Omental fat pad (tissue), 3 donors: ENCODE measurements at regions not wholly inside any gene's neighbourhood (a gene's known extent, or its start where the extent isn't known, plus 50 kb on each side); places are given as distances from the start of the nearest gene placed in this dataset.

Experiments
- ATAC-seq: fragments of 150-250 bp; one replicate; pipeline ENCODE4 v1.9.1; 2016; ENCODE audit warnings: mild to moderate bottlenecking, moderate library complexity; ENCODE audit not compliant: low FRiP score
- DNase-seq: peaks from one replicate; pipeline ENCODE4 v3.0.0-alpha.2; 2019; ENCODE audit warnings: low spot score
- CTCF ChIP-seq, 3 donors: fragments of 450-650 bp; IDR thresholded peaks; one replicate each; pipeline ENCODE4 v1.5.1; 2016 to 2017; ENCODE audit warnings: antibody characterized with exemption in 3 of 3, mild to moderate bottlenecking in 3 of 3, moderate library complexity in 2 of 3

GRCh38 chr10:44306147-44306710 is 78.7 kb downstream of the CXCL12 start:
- no peak for DNase-seq
- ATAC-seq = no peak
- TF ChIP-seq CTCF (IDR thresholded peaks at IDR 0.05) = no peak

GRCh38 chr10:44301781-44302355 is 83.0 kb downstream of the CXCL12 start:
- no peak for TF ChIP-seq CTCF (IDR thresholded peaks at IDR 0.05)
- DNase-seq (no peak), ATAC-seq (no peak)

- ATAC-seq (peak; percentile 86), DNase-seq (no peak)
- TF ChIP-seq CTCF (IDR thresholded peaks at IDR 0.05) = no peak
These were observed 83.9 kb downstream of the CXCL12 start for GRCh38 chr10:44300666-44301649.

GRCh38 chr10:44298713-44299112 is 86.2 kb downstream of the CXCL12 start:
- DNase-seq (no peak), ATAC-seq (no peak)
- TF ChIP-seq CTCF (IDR thresholded peaks at IDR 0.05) = no peak

GRCh38 chr10:44297963-44298362 is 86.9 kb downstream of the CXCL12 start:
- no peak for ATAC-seq
- no peak for DNase-seq
- no peak for TF ChIP-seq CTCF (IDR thresholded peaks at IDR 0.05)

GRCh38 chr10:44295644-44296241 is 89.2 kb downstream of the CXCL12 start:
- no peak for TF ChIP-seq CTCF (IDR thresholded peaks at IDR 0.05)
- ATAC-seq = no peak
- no peak for DNase-seq
